ENCODE measurements at regions not wholly inside any gene's neighbourhood (a gene's known extent, or its start where the extent isn't known, plus 50 kb on each side); places are given as distances from the start of the nearest gene placed in this dataset.

DNA sequence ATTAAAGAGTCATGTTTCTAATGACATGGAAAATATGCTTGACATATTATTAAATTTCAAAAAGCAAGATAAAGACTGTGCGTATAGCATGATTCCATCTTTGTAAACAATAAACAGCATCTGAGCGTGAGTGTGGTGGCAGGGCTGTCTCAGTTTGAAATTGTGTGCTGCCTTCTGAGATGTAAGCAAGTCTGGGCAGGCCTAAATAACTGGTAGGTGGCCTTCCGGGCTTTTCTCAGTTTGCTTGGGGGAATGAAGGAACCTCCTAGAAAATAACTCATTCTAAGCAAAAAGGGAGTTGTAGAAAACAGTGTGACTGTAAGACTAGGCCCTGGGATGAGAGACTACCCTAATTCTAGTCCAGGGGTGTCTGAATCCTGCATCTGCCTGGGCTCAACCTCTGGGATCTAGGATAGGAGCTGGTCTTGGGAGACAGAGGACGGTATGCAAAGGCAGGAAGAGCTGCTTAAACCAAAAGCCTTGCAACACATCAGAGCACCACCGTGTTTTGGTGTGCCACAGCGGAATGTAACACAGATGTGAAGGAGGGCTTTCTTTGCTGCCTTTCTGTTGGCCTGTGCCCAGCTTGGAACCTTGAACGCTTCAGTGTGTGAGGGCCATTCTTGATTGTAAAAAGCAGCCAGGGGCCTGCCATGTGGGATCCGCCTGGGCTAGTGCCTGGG lies 63.5 kb upstream of the L3MBTL3 start:
- DNase-seq (ENCODE audit: low read depth), result no peak
- no peak overlapping the region for H3K4me3 ChIP-seq (ENCODE audit: low read depth, low read length)
- TF ChIP-seq, protein P1, sequence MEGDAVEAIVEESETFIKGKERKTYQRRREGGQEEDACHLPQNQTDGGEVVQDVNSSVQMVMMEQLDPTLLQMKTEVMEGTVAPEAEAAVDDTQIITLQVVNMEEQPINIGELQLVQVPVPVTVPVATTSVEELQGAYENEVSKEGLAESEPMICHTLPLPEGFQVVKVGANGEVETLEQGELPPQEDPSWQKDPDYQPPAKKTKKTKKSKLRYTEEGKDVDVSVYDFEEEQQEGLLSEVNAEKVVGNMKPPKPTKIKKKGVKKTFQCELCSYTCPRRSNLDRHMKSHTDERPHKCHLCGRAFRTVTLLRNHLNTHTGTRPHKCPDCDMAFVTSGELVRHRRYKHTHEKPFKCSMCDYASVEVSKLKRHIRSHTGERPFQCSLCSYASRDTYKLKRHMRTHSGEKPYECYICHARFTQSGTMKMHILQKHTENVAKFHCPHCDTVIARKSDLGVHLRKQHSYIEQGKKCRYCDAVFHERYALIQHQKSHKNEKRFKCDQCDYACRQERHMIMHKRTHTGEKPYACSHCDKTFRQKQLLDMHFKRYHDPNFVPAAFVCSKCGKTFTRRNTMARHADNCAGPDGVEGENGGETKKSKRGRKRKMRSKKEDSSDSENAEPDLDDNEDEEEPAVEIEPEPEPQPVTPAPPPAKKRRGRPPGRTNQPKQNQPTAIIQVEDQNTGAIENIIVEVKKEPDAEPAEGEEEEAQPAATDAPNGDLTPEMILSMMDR (IDR thresholded peaks at IDR 0.05; ENCODE audit: low read depth, low read length, missing control alignments), result no peak

DNA sequence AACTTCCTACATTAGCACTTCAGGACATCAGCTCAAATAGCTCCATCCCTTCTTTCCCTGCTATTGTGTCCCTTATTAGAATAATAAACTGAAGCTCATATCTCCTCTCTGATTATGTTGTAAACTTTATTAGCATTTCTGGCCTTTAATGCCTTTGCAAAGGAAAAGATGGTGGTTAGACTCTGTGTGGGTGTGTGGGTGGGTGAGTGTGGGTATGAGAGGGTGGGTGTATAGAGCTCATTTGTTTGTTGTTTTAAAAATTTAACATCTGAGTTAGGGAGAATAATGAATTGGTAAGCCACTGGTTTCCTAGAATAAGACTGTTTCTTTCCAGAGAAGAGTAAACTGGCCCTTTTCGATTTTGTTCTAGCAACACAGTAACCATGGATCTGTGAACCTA lies 70.6 kb upstream of the L3MBTL3 start:
- no peak for DNase-seq (ENCODE audit: low read depth)
- no peak overlapping the region for H3K4me3 ChIP-seq (ENCODE audit: low read depth, low read length)
- TF ChIP-seq, protein P1 (IDR thresholded peaks at IDR 0.05; ENCODE audit: low read depth, low read length, missing control alignments), result no peak

DNA sequence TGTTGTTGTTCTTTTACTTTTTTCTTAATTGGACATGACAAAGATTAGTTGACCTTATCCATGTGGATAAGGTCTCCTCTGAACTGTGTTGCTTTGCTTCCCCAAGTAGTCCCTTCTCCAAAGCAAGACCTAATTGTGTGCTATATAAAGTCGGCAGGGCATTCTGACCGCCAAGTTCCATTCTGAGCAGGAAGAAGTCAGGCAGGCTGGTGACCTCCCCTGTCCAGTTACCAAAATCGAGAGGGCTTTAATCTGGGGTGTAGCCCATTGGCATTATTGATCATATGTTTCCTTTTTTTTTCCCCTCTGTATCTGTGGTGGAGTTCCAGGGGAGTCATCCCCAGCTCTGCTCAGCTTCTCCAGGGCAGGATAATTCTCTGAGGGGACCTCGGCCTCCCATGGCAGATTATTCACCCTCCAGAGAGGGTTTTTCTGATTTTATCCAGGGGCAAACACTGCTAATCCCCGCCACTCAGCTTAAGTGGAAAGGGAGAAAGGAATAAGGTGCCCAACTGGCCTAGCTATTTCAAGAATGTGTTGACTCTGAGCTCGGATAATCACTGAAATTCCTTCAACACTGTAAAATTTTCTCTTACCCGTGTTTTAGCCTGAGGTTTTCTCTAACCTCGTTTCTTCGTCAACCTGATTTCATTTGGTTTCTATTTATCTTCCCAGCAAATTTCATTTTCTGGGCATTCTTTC lies 71.8 kb upstream of the L3MBTL3 start:
- DNase-seq (ENCODE audit: low read depth), result no peak
- no peak overlapping the region for H3K4me3 ChIP-seq (ENCODE audit: low read depth, low read length)
- TF ChIP-seq, protein P1 (IDR thresholded peaks at IDR 0.05; ENCODE audit: low read depth, low read length, missing control alignments), result no peak

DNA sequence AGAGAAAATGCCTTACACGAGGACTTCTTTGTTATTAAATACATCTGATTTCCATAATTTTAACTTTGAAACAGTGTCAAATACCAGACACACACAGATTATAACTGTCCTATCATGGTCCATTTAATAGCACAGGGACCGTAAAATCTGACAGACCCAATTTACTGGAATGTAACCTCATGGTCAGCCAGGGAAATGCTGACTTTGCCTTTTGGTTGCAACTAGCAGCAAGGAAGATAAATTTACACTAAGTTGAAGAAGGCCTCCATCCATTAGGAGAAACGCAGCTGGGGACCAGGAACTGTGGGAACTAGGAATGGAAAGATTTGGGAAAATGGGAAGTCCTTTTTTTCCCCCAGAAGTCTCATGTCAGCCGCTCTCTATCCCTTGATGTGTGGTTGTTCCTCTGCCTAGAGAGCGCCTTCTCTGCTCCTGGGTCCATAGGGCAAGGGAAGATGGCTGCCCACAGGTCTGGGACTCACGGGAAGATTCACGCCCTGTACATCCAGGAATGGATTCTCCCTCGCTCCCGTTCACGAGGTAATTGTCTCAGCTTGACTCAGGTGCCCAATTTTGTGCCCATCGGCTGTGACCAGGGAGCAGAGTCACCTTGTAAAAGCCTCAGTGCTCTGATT lies 74.6 kb upstream of the L3MBTL3 start:
- TF ChIP-seq, protein P1 (IDR thresholded peaks at IDR 0.05; ENCODE audit: low read depth, low read length, missing control alignments), result no peak
- DNase-seq (ENCODE audit: low read depth), result no peak
- H3K4me3 ChIP-seq (ENCODE audit: low read depth, low read length), result no peak overlapping the region

DNA sequence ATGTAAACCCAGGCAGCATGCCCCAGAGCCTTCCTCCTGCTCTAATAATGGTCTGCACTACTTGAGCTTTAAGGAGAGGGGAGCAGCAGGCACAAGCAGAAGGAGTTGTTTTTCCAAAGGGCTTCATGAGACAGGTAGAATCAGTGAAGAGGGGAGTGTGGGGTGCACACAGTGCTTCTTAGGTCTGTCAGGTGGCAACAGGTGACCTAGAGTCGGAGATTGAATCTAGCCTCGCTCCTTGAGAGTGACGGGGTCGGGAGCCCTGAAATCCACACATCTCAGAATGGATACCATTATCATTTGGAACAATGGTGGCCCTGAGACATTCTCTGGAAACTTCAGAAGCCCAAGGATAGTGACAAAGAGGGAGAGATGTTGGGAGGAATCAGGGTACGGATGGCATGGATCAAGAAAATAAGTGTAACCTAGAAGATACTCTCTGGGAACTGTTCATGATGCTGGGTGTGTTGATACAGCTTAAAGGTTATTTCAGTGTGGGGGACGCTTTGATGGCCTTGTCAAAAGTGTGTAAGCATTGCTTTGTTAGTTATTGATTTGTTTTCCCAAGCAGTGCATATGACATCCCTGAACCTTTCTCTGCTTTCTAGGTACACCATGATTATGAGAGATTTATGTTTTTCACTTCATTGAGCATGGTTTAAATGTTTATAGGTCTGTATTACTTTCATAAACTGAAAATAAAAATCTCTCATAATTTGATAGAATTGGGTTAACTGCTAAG lies 77.8 kb upstream of the L3MBTL3 start:
- DNase-seq (ENCODE audit: low read depth), result no peak
- TF ChIP-seq, protein P1 (IDR thresholded peaks at IDR 0.05; ENCODE audit: low read depth, low read length, missing control alignments), result no peak
- no peak overlapping the region for H3K4me3 ChIP-seq (ENCODE audit: low read depth, low read length)

DNA sequence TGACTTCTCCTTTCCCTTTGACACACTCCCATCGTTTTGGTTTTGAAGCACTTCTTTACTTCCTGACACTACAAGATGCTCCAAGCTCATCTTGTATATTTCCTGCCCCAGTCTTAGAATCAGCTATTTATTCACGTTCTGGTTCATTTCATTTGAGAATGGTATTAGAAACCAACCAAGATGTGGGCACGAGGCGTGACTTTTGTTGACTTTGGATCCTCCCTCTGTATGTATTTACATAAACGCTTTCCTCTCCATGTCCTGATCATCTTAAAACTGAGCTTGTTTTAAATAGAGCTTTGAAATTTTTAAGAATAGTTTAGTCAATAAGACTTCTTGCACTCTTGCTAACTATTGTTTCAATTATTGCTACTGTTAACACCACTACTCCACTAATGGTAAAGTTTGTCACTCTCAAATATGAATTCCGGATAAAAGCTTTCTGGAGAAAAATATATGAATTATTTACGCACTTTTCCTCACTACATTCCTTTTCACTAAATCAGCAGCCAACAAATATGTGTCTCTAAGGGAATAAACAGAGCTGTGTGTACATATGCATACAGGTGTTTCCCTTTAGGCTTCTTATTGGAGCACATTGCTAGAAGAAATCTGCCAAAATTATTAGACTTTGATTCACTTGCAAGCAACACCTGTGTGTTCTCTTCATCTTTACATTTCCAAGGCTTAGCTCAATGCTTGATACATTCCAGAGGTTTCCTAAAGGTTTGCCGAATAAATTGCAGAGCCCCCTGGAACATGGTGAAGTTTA lies 77.3 kb upstream of the TMEM244 start:
- TF ChIP-seq, protein P1 (IDR thresholded peaks at IDR 0.05; ENCODE audit: low read depth, low read length, missing control alignments), result no peak
- H3K4me3 ChIP-seq (ENCODE audit: low read depth, low read length), result no peak overlapping the region
- no peak for DNase-seq (ENCODE audit: low read depth)
